WERI-Rb-1 (cell line): ENCODE measurements at regions not wholly inside any gene's neighbourhood (a gene's known extent, or its start where the extent isn't known, plus 50 kb on each side); places are given as distances from the start of the nearest gene placed in this dataset.

Experiments
- DNase-seq: peaks from one replicate; pipeline ENCODE4 v3.0.0-alpha.2; 2020
- H3K27ac ChIP-seq: fragments of 250-450 bp; sonication (Bioruptor Pico); 2 replicates; pipeline ENCODE4 v1.5.1; 2020; ENCODE audit warnings: mild to moderate bottlenecking, moderate library complexity
- H3K27me3 ChIP-seq: fragments of 250-450 bp; sonication (Bioruptor Pico); 2 replicates; pipeline ENCODE4 v1.5.1; 2021; ENCODE audit warnings: mild to moderate bottlenecking, low read depth, moderate library complexity; ENCODE audit not compliant: insufficient read depth, severe bottlenecking
- H3K36me3 ChIP-seq: fragments of 250-450 bp; sonication (Bioruptor Pico); 2 replicates; pipeline ENCODE4 v1.5.1; 2020; ENCODE audit warnings: mild to moderate bottlenecking, moderate library complexity
- H3K4me3 ChIP-seq: 2 replicates; pipeline ENCODE4 v1.5.1; 2011; ENCODE audit warnings: low read depth, mild to moderate bottlenecking, control low read depth, low read length
- H3K9me3 ChIP-seq: fragments of 250-450 bp; sonication (Bioruptor Pico); 2 replicates; pipeline ENCODE4 v1.5.1; 2021; ENCODE audit warnings: mild to moderate bottlenecking, moderate library complexity; ENCODE audit not compliant: severe bottlenecking
- TF ChIP-seq, protein P1 (sequence below): IDR thresholded peaks from 2 replicates; pipeline ENCODE4 v1.5.1; 2011; ENCODE audit warnings: low read depth, mild to moderate bottlenecking, control low read depth, inconsistent platforms, low read length

DNA sequence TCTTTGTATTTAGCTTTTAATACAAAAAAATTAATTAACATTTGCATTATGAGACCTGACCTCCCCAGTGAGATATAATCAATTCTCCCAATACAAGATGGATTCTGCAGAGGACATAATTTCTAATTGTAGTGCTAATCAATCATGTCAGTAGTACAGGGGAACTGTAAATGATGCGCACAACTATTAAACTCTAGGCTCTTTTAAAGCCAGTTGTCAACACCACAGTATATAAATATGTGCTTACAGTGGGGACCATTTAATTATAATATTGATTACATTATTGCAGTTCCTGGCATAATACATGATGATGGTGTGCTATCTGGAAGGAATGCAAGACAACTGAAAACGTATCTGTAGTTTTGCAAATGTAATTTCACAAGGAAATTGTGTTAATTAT is 285.6 kb upstream of the EPHA4 start:
- no peak overlapping the region for H3K27ac ChIP-seq
- H3K9me3 ChIP-seq, result no peaks in the 10 kb centered on the region
- no peaks in the 10 kb centered on the region for H3K27me3 ChIP-seq
- H3K4me3 ChIP-seq, result no peak overlapping the region
- no peaks in the 10 kb centered on the region for H3K36me3 ChIP-seq
- TF ChIP-seq, protein P1, sequence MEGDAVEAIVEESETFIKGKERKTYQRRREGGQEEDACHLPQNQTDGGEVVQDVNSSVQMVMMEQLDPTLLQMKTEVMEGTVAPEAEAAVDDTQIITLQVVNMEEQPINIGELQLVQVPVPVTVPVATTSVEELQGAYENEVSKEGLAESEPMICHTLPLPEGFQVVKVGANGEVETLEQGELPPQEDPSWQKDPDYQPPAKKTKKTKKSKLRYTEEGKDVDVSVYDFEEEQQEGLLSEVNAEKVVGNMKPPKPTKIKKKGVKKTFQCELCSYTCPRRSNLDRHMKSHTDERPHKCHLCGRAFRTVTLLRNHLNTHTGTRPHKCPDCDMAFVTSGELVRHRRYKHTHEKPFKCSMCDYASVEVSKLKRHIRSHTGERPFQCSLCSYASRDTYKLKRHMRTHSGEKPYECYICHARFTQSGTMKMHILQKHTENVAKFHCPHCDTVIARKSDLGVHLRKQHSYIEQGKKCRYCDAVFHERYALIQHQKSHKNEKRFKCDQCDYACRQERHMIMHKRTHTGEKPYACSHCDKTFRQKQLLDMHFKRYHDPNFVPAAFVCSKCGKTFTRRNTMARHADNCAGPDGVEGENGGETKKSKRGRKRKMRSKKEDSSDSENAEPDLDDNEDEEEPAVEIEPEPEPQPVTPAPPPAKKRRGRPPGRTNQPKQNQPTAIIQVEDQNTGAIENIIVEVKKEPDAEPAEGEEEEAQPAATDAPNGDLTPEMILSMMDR, result no peak
- no peak for DNase-seq

GRCh38 chr2:221853297-221853696 is 281.2 kb upstream of the EPHA4 start:
- Histone ChIP-seq H3K27ac (no peak overlapping the region), H3K27me3 (no peaks in the 10 kb centered on the region), H3K36me3 (no peaks in the 10 kb centered on the region), H3K9me3 (no peaks in the 10 kb centered on the region), H3K4me3 (no peak overlapping the region)
- no peak for DNase-seq
- TF ChIP-seq, protein P1, result no peak

GRCh38 chr2:221851531-221852045 is 279.5 kb upstream of the EPHA4 start:
- no peaks in the 10 kb centered on the region for H3K9me3 ChIP-seq
- no peaks in the 10 kb centered on the region for H3K36me3 ChIP-seq
- no peak for DNase-seq
- H3K27me3 ChIP-seq, result no peaks in the 10 kb centered on the region
- H3K4me3 ChIP-seq, result no peak overlapping the region
- TF ChIP-seq, protein P1, result no peak
- no peak overlapping the region for H3K27ac ChIP-seq

GRCh38 chr2:221850076-221850475 is 278.0 kb upstream of the EPHA4 start:
- H3K9me3 ChIP-seq, result no peaks in the 10 kb centered on the region
- TF ChIP-seq, protein P1, result no peak
- no peak overlapping the region for H3K27ac ChIP-seq
- no peak overlapping the region for H3K4me3 ChIP-seq
- DNase-seq, result no peak
- H3K27me3 ChIP-seq, result no peaks in the 10 kb centered on the region
- no peaks in the 10 kb centered on the region for H3K36me3 ChIP-seq

DNA sequence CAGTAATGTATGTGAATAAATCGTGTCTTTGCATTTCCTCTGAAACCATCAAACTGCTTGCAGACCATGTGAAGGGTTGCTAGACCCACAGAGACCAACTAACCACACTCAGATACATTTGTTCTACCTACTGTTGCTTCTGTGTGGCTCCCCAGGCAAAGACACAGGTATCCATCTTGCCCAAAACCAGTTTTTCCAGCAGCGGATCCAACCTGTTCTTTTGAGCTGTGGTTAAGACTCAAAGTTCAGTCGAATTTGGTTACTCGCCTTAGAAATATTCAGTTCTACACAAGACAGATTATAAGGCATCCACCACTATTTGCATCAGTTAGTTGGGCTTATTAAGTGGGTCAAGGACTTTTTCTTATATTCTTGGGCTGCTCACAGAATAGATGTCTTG is 276.2 kb upstream of the EPHA4 start:
- no peak overlapping the region for H3K27ac ChIP-seq
- TF ChIP-seq, protein P1, result no peak
- H3K27me3 ChIP-seq, result no peaks in the 10 kb centered on the region
- no peaks in the 10 kb centered on the region for H3K36me3 ChIP-seq
- no peaks in the 10 kb centered on the region for H3K9me3 ChIP-seq
- DNase-seq, result no peak
- no peak overlapping the region for H3K4me3 ChIP-seq

DNA sequence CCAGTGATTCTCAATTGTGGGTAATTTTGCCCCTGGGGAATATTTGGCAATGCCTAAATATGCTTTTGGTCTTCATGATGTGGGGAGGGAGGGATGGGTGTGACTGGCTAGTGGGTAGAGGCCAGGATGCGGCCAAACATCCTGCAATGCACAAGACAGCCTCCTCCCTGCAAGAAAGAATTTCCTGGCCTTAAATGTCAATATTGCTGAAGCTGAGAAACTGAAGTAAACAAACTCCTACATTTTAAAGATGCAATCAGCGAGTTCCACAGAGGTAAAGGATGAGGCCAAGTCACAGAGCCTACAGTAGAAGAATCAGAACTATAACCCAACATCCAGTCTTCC is 272.9 kb upstream of the EPHA4 start:
- Histone ChIP-seq H3K27ac (no peak overlapping the region), H3K27me3 (no peaks in the 10 kb centered on the region), H3K9me3 (no peaks in the 10 kb centered on the region), H3K36me3 (no peaks in the 10 kb centered on the region), H3K4me3 (no peak overlapping the region)
- DNase-seq, result no peak
- TF ChIP-seq, protein P1, result no peak
